Loucy (cell line): ENCODE measurements at regions not wholly inside any gene's neighbourhood (a gene's known extent, or its start where the extent isn't known, plus 50 kb on each side); places are given as distances from the start of the nearest gene placed in this dataset.

ENCODE experiments used
- EZH2phosphoT487 ChIP-seq: fragments of 200-600 bp; IDR thresholded peaks from 2 replicates; pipeline ENCODE4 v1.6.1; 2018; ENCODE audit warnings: antibody characterized with exemption, mild to moderate bottlenecking, moderate library complexity, borderline replicate concordance
- TF ChIP-seq, protein P1 (sequence below): fragments of 200-600 bp; sonication (generic); conservative IDR thresholded peaks from 2 replicates; pipeline ENCODE4 v1.5.1; 2014; ENCODE audit warnings: mild to moderate bottlenecking, antibody characterized with exemption, low read length

DNA sequence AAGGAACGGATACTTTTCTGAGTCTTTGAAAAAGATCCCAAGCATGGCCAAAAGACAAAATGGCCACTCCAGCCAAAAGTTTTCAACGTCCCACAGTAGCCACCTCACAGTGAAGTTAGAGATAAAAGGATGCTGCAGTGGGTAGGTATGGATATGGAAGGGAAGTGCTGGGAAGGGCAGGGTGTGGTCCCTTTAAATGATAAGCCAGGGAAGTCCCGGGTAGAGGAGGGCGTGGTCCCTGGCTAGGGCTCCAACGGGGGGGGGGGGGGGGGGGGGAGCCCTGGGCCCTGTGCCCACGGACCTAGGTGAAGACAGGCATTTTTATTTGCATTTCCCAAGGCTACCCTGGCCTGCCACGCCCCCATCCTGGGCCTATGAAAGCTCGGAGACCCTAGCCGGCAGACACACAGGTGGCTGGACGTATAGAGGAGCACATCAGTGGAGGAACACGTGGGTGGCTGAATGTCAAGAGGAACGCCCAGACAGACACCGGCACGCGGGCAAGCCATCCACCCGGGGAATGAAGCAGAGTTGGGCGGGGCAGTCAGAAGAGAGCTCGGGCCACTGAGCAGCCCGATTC is 306.7 kb downstream of the NFIB start:
- TF ChIP-seq, protein P1, sequence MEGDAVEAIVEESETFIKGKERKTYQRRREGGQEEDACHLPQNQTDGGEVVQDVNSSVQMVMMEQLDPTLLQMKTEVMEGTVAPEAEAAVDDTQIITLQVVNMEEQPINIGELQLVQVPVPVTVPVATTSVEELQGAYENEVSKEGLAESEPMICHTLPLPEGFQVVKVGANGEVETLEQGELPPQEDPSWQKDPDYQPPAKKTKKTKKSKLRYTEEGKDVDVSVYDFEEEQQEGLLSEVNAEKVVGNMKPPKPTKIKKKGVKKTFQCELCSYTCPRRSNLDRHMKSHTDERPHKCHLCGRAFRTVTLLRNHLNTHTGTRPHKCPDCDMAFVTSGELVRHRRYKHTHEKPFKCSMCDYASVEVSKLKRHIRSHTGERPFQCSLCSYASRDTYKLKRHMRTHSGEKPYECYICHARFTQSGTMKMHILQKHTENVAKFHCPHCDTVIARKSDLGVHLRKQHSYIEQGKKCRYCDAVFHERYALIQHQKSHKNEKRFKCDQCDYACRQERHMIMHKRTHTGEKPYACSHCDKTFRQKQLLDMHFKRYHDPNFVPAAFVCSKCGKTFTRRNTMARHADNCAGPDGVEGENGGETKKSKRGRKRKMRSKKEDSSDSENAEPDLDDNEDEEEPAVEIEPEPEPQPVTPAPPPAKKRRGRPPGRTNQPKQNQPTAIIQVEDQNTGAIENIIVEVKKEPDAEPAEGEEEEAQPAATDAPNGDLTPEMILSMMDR: no peak
- no peak for TF ChIP-seq EZH2phosphoT487
